ENCODE measurements at regions not wholly inside any gene's neighbourhood (a gene's known extent, or its start where the extent isn't known, plus 50 kb on each side); places are given as distances from the start of the nearest gene placed in this dataset.

DNA sequence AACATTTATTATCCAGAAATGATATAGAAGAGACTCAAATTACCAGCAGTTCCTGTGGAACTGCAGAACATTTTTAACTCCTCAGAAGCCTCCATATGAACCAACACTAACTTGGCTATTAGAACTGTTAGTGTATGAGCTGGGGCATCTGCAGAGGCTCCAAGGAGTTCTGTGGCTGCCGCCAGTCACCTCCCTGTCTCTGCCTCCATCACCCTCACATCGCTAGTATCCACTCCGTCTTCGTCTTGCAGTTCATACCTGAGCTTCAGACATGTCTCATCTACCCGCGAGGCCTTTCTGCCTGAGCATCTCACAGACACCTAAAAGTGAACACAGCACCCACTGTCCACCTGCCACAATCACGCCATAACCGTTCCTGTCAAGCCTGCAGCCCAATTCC is 89.5 kb upstream of the CST7 start:
- H3K27me3 Mint-ChIP-seq (ENCODE audit: low read depth), result no peaks in the 10 kb centered on the region
- no peak overlapping the region for H3K4me3 Mint-ChIP-seq
- no peak overlapping the region for H3K27ac Mint-ChIP-seq (ENCODE audit: unreplicated experiment)
- no peak for DNase-seq (ENCODE audit: low read depth, low spot score)
- H3K36me3 Mint-ChIP-seq (ENCODE audit: low read depth), result peaks cover 4% of the 10 kb centered on the region
- peaks cover 31% of the 10 kb centered on the region for H3K9me3 Mint-ChIP-seq
- no peaks in the 10 kb centered on the region for H3K4me1 Mint-ChIP-seq
- TF ChIP-seq, protein P1, sequence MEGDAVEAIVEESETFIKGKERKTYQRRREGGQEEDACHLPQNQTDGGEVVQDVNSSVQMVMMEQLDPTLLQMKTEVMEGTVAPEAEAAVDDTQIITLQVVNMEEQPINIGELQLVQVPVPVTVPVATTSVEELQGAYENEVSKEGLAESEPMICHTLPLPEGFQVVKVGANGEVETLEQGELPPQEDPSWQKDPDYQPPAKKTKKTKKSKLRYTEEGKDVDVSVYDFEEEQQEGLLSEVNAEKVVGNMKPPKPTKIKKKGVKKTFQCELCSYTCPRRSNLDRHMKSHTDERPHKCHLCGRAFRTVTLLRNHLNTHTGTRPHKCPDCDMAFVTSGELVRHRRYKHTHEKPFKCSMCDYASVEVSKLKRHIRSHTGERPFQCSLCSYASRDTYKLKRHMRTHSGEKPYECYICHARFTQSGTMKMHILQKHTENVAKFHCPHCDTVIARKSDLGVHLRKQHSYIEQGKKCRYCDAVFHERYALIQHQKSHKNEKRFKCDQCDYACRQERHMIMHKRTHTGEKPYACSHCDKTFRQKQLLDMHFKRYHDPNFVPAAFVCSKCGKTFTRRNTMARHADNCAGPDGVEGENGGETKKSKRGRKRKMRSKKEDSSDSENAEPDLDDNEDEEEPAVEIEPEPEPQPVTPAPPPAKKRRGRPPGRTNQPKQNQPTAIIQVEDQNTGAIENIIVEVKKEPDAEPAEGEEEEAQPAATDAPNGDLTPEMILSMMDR (conservative IDR thresholded peaks at IDR 0.05), result no peak

- no peak for DNase-seq (ENCODE audit: low read depth, low spot score)
- H3K4me1 Mint-ChIP-seq, result no peaks in the 10 kb centered on the region
- H3K9me3 Mint-ChIP-seq, result peaks cover 28% of the 10 kb centered on the region
- H3K27ac Mint-ChIP-seq (ENCODE audit: unreplicated experiment), result no peak overlapping the region
- H3K27me3 Mint-ChIP-seq (ENCODE audit: low read depth), result no peaks in the 10 kb centered on the region
- TF ChIP-seq, protein P1 (conservative IDR thresholded peaks at IDR 0.05), result no peak
- no peak overlapping the region for H3K4me3 Mint-ChIP-seq
- no peaks in the 10 kb centered on the region for H3K36me3 Mint-ChIP-seq (ENCODE audit: low read depth)
Measured at GRCh38 chr20:24862186-24862585, 86.9 kb upstream of the CST7 start.

- H3K27me3 Mint-ChIP-seq (ENCODE audit: low read depth), result no peaks in the 10 kb centered on the region
- TF ChIP-seq, protein P1 (conservative IDR thresholded peaks at IDR 0.05), result no peak
- H3K4me3 Mint-ChIP-seq, result no peak overlapping the region
- DNase-seq (ENCODE audit: low read depth, low spot score), result no peak
- H3K9me3 Mint-ChIP-seq, result peaks cover 28% of the 10 kb centered on the region
- H3K4me1 Mint-ChIP-seq, result no peaks in the 10 kb centered on the region
- no peak overlapping the region for H3K27ac Mint-ChIP-seq (ENCODE audit: unreplicated experiment)
- no peaks in the 10 kb centered on the region for H3K36me3 Mint-ChIP-seq (ENCODE audit: low read depth)
Measured at GRCh38 chr20:24862606-24863005, 86.5 kb upstream of the CST7 start.

GRCh38 chr20:24863356-24863755 is 85.7 kb upstream of the CST7 start:
- no peak overlapping the region for H3K27ac Mint-ChIP-seq (ENCODE audit: unreplicated experiment)
- H3K36me3 Mint-ChIP-seq (ENCODE audit: low read depth), result no peaks in the 10 kb centered on the region
- no peak for DNase-seq (ENCODE audit: low read depth, low spot score)
- no peak overlapping the region for H3K4me3 Mint-ChIP-seq
- no peaks in the 10 kb centered on the region for H3K27me3 Mint-ChIP-seq (ENCODE audit: low read depth)
- TF ChIP-seq, protein P1 (conservative IDR thresholded peaks at IDR 0.05), result no peak
- H3K4me1 Mint-ChIP-seq, result no peaks in the 10 kb centered on the region
- H3K9me3 Mint-ChIP-seq, result peaks cover 24% of the 10 kb centered on the region

DNA sequence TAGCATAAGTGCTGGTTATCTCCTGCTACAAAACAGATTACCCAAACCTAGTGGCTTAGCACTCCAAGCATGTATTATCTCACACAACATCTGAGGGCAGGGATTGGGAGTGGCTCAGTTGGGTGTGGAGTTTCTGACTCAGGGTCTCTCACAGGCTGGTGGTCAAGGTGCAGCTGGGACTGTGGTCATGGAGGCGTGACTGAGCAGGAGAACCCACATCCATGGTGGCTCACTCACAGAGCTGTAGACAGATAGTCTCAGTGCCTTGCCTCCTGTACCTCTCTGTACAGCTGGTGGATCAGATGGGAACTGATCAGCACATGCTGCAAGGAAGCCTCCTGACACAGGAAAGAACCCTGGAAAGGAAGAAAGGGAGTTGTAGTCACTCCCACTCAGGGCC is 83.1 kb upstream of the CST7 start:
- Mint-ChIP-seq H3K4me3 (no peak overlapping the region), H3K27me3 (ENCODE audit: low read depth) (no peaks in the 10 kb centered on the region), H3K27ac (ENCODE audit: unreplicated experiment) (no peak overlapping the region), H3K36me3 (ENCODE audit: low read depth) (no peaks in the 10 kb centered on the region), H3K4me1 (peaks cover 1% of the 10 kb centered on the region), H3K9me3 (peaks cover 17% of the 10 kb centered on the region)
- no peak for DNase-seq (ENCODE audit: low read depth, low spot score)
- TF ChIP-seq, protein P1 (conservative IDR thresholded peaks at IDR 0.05), result no peak

- no peaks in the 10 kb centered on the region for H3K27me3 Mint-ChIP-seq (ENCODE audit: low read depth)
- H3K36me3 Mint-ChIP-seq (ENCODE audit: low read depth), result no peaks in the 10 kb centered on the region
- no peak for DNase-seq (ENCODE audit: low read depth, low spot score)
- no peak overlapping the region for H3K27ac Mint-ChIP-seq (ENCODE audit: unreplicated experiment)
- TF ChIP-seq, protein P1 (conservative IDR thresholded peaks at IDR 0.05), result no peak
- no peak overlapping the region for H3K4me3 Mint-ChIP-seq
- H3K4me1 Mint-ChIP-seq, result peaks cover 5% of the 10 kb centered on the region
- H3K9me3 Mint-ChIP-seq, result peaks cover 17% of the 10 kb centered on the region
Measured at GRCh38 chr20:24866742-24867141, 82.3 kb upstream of the CST7 start.
